OCI-LY7 (cell line): ENCODE measurements at regions not wholly inside any gene's neighbourhood (a gene's known extent, or its start where the extent isn't known, plus 50 kb on each side); places are given as distances from the start of the nearest gene placed in this dataset.

Source experiments
- EZH2phosphoT487 ChIP-seq: fragments of 200-600 bp; sonication (generic); IDR thresholded peaks from 2 replicates; pipeline ENCODE4 v1.6.1; 2018; ENCODE audit warnings: low read depth, borderline replicate concordance, mild to moderate bottlenecking, mixed run types, antibody characterized with exemption, low read length, moderate library complexity, mixed read lengths
- TF ChIP-seq, protein P1 (sequence below): fragments of 200-600 bp; sonication (generic); conservative IDR thresholded peaks from 2 replicates; pipeline ENCODE4 v1.5.1; 2014; ENCODE audit warnings: mild to moderate bottlenecking, antibody characterized with exemption, low read length, moderate library complexity, mixed read lengths

DNA sequence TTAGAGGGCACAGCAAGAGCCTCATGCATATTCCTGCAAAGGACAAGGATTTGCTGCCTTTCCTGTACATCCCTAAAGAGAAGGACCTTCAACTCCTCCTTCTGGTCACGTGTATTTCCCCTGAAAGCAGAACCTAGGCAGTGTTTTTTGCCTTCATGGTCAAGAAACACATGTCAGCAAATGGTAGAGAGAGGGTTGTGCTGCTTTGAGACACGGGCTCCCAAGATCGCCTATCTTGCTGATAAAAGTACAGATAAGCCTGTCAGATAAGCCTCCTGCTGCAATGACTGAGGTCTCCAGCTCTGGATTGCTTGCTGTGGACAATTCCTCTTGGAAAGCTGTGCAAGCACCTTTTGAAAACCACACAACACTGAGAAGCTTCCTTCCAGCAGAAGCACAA lies 580.8 kb downstream of the CBLN4 start:
- TF ChIP-seq, protein P1, sequence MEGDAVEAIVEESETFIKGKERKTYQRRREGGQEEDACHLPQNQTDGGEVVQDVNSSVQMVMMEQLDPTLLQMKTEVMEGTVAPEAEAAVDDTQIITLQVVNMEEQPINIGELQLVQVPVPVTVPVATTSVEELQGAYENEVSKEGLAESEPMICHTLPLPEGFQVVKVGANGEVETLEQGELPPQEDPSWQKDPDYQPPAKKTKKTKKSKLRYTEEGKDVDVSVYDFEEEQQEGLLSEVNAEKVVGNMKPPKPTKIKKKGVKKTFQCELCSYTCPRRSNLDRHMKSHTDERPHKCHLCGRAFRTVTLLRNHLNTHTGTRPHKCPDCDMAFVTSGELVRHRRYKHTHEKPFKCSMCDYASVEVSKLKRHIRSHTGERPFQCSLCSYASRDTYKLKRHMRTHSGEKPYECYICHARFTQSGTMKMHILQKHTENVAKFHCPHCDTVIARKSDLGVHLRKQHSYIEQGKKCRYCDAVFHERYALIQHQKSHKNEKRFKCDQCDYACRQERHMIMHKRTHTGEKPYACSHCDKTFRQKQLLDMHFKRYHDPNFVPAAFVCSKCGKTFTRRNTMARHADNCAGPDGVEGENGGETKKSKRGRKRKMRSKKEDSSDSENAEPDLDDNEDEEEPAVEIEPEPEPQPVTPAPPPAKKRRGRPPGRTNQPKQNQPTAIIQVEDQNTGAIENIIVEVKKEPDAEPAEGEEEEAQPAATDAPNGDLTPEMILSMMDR: no peak
- no peak for TF ChIP-seq EZH2phosphoT487
